A549 (cell line): ENCODE measurements at regions not wholly inside any gene's neighbourhood (a gene's known extent, or its start where the extent isn't known, plus 50 kb on each side); places are given as distances from the start of the nearest gene placed in this dataset.
"Not testable (repeated sequence)": the region's sequence is repeated elsewhere in the genome, so short reads cannot be mapped to it uniquely, and the experiment has no call there.

Experiments used
- ATAC-seq, 2 experiments: fragments of 200-7000 bp in 1 of 2; fragments of >200 bp in 1 of 2; cut with Nextera tagmentation in 1 of 2; cut with Tn5 transposase in 1 of 2; 3 replicates each; pipeline versions ENCODE4 v1.8.0 to v1.9.1; 2018 to 2020; ENCODE audit warnings: mild to moderate bottlenecking in 1 of 2, moderate library complexity in 1 of 2
- CTCF ChIA-PET: fragments of 300-600 bp; sonication (Branson Sonifier 250); formaldehyde crosslinking; extraction: SDS; loops from one replicate; lab custom pipeline; 2021; ENCODE audit warnings: antibody characterized with exemption, inconsistent platforms; lab: Yijun Ruan, JAX
- POLR2A ChIA-PET: fragments of 350-600 bp; formaldehyde crosslinking; extraction: SDS; loops from one replicate; lab custom pipeline; 2021; ENCODE audit warnings: antibody characterized with exemption, inconsistent platforms; lab: Yijun Ruan, JAX
- DNase-seq, 2 experiments: peaks; one replicate each; pipeline versions ENCODE4 v3.0.0 to v3.0.0-alpha.2; 2011 to 2016; ENCODE audit warnings: low read depth in 1 of 2, low spot score in 1 of 2
- FAIRE-seq: peaks from 2 replicates; lab custom pipeline; 2011; peaks lifted over from hg19 to GRCh38; lab: Jason Lieb, UNC
- H3K27ac ChIP-seq, 2 experiments: fragments of >200 bp; sonication (Bioruptor Twin); formaldehyde crosslinking; 3 replicates each; pipeline ENCODE4 v1.5.1; 2016 to 2017
- H3K4me1 ChIP-seq: fragments of >200 bp; sonication (Bioruptor Twin); formaldehyde crosslinking; 3 replicates; pipeline ENCODE4 v1.6.1; 2016
- H3K4me2 ChIP-seq: fragments of >200 bp; sonication (Bioruptor Twin); formaldehyde crosslinking; 3 replicates; pipeline ENCODE4 v1.6.1; 2016
- H3K4me3 ChIP-seq: fragments of >200 bp; sonication (Bioruptor Twin); formaldehyde crosslinking; 3 replicates; pipeline ENCODE4 v1.5.1; 2016
- H3K9me3 ChIP-seq: fragments of >200 bp; sonication (Bioruptor Twin); formaldehyde crosslinking; 3 replicates; pipeline ENCODE4 v1.6.1; 2016
- CBX8 ChIP-seq: fragments of 200-600 bp; sonication (generic); IDR thresholded peaks from 2 replicates; pipeline ENCODE4 v1.6.1; 2016
- CHD4 ChIP-seq: fragments of 200-600 bp; sonication (generic); IDR thresholded peaks from 2 replicates; pipeline ENCODE4 v1.6.1; 2016; ENCODE audit warnings: antibody characterized with exemption, mild to moderate bottlenecking, borderline replicate concordance
- E2F6 ChIP-seq: IDR thresholded peaks from 2 replicates; pipeline ENCODE4 v1.6.1; 2012; ENCODE audit warnings: low read depth, borderline replicate concordance
- EHF ChIP-seq: fragments of 250-450 bp; sonication (Bioruptor Pico); IDR thresholded peaks from 2 replicates; pipeline ENCODE4 v1.5.0; 2020; ENCODE audit warnings: mild to moderate bottlenecking
- ELK1 ChIP-seq: fragments of 150-350 bp; IDR thresholded peaks from 2 replicates; pipeline ENCODE4 v1.6.1; 2014; ENCODE audit warnings: low read depth, mild to moderate bottlenecking, low read length
- FOSL2 ChIP-seq, 2 experiments: fragments of 450-650 bp in 1 of 2; fragments of >200 bp in 1 of 2; sonication (Bioruptor Twin) in 1 of 2; formaldehyde crosslinking; IDR thresholded peaks; 2 replicates each; pipeline versions ENCODE4 v1.5.0 to v1.6.1; 2016 to 2020; ENCODE audit warnings: mild to moderate bottlenecking in 1 of 2, moderate library complexity in 1 of 2
- FOXS1 ChIP-seq: fragments of 250-450 bp; sonication (Bioruptor Pico); IDR thresholded peaks from 2 replicates; pipeline ENCODE4 v1.5.0; 2020; ENCODE audit warnings: mild to moderate bottlenecking, moderate library complexity
- GATA3 ChIP-seq: IDR thresholded peaks from 2 replicates; pipeline ENCODE4 v1.6.1; 2012; ENCODE audit warnings: borderline replicate concordance
- HMGXB4 ChIP-seq: fragments of 250-450 bp; sonication (Bioruptor Pico); IDR thresholded peaks from 2 replicates; pipeline ENCODE4 v1.5.0; 2021; ENCODE audit warnings: mild to moderate bottlenecking, moderate library complexity, borderline replicate concordance
- JUN ChIP-seq, 2 experiments: fragments of >200 bp; sonication (Bioruptor Twin); formaldehyde crosslinking; IDR thresholded peaks; 2 replicates in 1 of 2; 3 replicates in 1 of 2; pipeline ENCODE4 v1.6.1; 2016 to 2017
- JUNB ChIP-seq: fragments of >200 bp; sonication (Bioruptor Twin); formaldehyde crosslinking; IDR thresholded peaks from 2 replicates; pipeline ENCODE4 v1.6.1; 2016
- KDM1A ChIP-seq: fragments of 200-600 bp; sonication (generic); IDR thresholded peaks from 2 replicates; pipeline ENCODE4 v1.6.1; 2016; ENCODE audit warnings: low read depth, mild to moderate bottlenecking
- MAFK ChIP-seq: fragments of 450-650 bp; IDR thresholded peaks from 2 replicates; pipeline ENCODE4 v1.6.1; 2014; ENCODE audit not compliant: partially characterized antibody
- MAZ ChIP-seq: fragments of 150-350 bp; IDR thresholded peaks from 2 replicates; pipeline ENCODE4 v1.6.1; 2014; ENCODE audit warnings: antibody characterized with exemption, low read depth, low read length, borderline replicate concordance
- NFE2L2 ChIP-seq: fragments of 150-350 bp; conservative IDR thresholded peaks from 2 replicates; pipeline ENCODE4 v1.6.1; 2014; ENCODE audit warnings: low read length
- NPAS2 ChIP-seq: fragments of 250-450 bp; sonication (Bioruptor Pico); IDR thresholded peaks from 2 replicates; pipeline ENCODE4 v1.8.0; 2022; ENCODE audit warnings: mild to moderate bottlenecking, moderate library complexity, borderline replicate concordance
- NR3C1 ChIP-seq: fragments of >200 bp; sonication (Bioruptor Twin); formaldehyde crosslinking; IDR thresholded peaks from 3 replicates; pipeline ENCODE4 v1.6.1; 2017
- POLR2A ChIP-seq: IDR thresholded peaks from 2 replicates; pipeline ENCODE4 v1.6.1; 2012; ENCODE audit warnings: mild to moderate bottlenecking, low read length
- RAD21 ChIP-seq, 2 experiments: fragments of >200 bp in 1 of 2; sonication (Bioruptor Twin) in 1 of 2; formaldehyde crosslinking in 1 of 2; IDR thresholded peaks in 1 of 2; conservative IDR thresholded peaks in 1 of 2; 2 replicates in 1 of 2; 3 replicates in 1 of 2; pipeline ENCODE4 v1.6.1; 2012 to 2018; ENCODE audit warnings: inconsistent platforms in 1 of 2
- RARB ChIP-seq: fragments of 250-450 bp; sonication (Bioruptor Pico); IDR thresholded peaks from 2 replicates; pipeline ENCODE4 v1.8.0; 2021; ENCODE audit warnings: mild to moderate bottlenecking, moderate library complexity
- RCOR1 ChIP-seq: fragments of 150-350 bp; IDR thresholded peaks from 2 replicates; pipeline ENCODE4 v1.6.1; 2014; ENCODE audit warnings: antibody characterized with exemption, low read length, low read depth
- RFX5 ChIP-seq: fragments of 450-650 bp; IDR thresholded peaks from 2 replicates; pipeline ENCODE4 v1.7.1; 2014; ENCODE audit warnings: antibody characterized with exemption, mild to moderate bottlenecking, moderate library complexity
- SREBF2 ChIP-seq: fragments of 450-650 bp; IDR thresholded peaks from 2 replicates; pipeline ENCODE4 v1.6.1; 2014; ENCODE audit warnings: mild to moderate bottlenecking, moderate library complexity
- TP53 ChIP-seq: fragments of 250-450 bp; sonication (Bioruptor Pico); IDR thresholded peaks from 2 replicates; pipeline ENCODE4 v1.5.0; 2021; ENCODE audit warnings: mild to moderate bottlenecking, moderate library complexity
- ZC3H11A ChIP-seq: fragments of 450-650 bp; IDR thresholded peaks from 2 replicates; pipeline ENCODE4 v1.6.1; 2014; ENCODE audit warnings: antibody characterized with exemption, mild to moderate bottlenecking
- ZFP36 ChIP-seq: fragments of 450-650 bp; IDR thresholded peaks from 2 replicates; pipeline ENCODE4 v1.6.1; 2014; ENCODE audit warnings: borderline replicate concordance; ENCODE audit not compliant: partially characterized antibody
- ZNF302 ChIP-seq: fragments of 250-450 bp; sonication (Bioruptor Pico); IDR thresholded peaks from 2 replicates; pipeline ENCODE4 v1.9.0; 2021; ENCODE audit warnings: inconsistent platforms, mild to moderate bottlenecking, moderate library complexity
- WGBS: methylation state at CpG from one replicate; pipeline ENCODE4 v1.1.6; 2017; ENCODE audit errors: missing lambda C conversion rate; 5-methylcytosine and 5-hydroxymethylcytosine counted together

GRCh38 chrX:138845786-138846185, 134.3 kb upstream of the FGF13 start:
- FAIRE-seq = no peak
- H3K9me3 ChIP-seq = no peaks in the 10 kb centered on the region
- no peaks in the 10 kb centered on the region for H3K4me1 ChIP-seq
- 0% methylated on average over 3 of the region's 3 CpGs for WGBS
- TF ChIP-seq HMGXB4 (no peak), ZNF302 (no peak), SREBF2 (no peak), NFE2L2 (no peak), JUN (IDR thresholded peaks at IDR 0.05) (no peak), POLR2A (no peak), GATA3 (no peak), FOSL2 (IDR thresholded peaks at IDR 0.05) (no peak), FOSL2 (CRISPR knock-in tag; IDR thresholded peaks at IDR 0.05) (no peak), CBX8 (no peak), FOXS1 (CRISPR knock-in tag) (no peak), ELK1 (no peak), TP53 (CRISPR knock-in tag) (no peak), ZC3H11A (no peak), CHD4 (no peak)
- no peak overlapping the region for H3K4me2 ChIP-seq
- ChIA-PET POLR2A (no interaction called here), CTCF (no interaction called here)
- H3K4me3 ChIP-seq = no peak overlapping the region
- DNase-seq = no peak
- no peak for ATAC-seq
- H3K27ac ChIP-seq = no peak overlapping the region

- H3K4me3 ChIP-seq, POLR2A ChIA-PET, H3K4me2 ChIP-seq, DNase-seq, FAIRE-seq, ATAC-seq, H3K27ac ChIP-seq, H3K9me3 ChIP-seq, H3K4me1 ChIP-seq: not testable (repeated sequence)
- CTCF ChIA-PET = interaction anchor here (1.4 kb wide), 1 partner anchor 17 kb away, joined by 4 read pairs; no protein-coding TSS in a partner anchor
- 0% methylated on average over 1 of the region's 1 CpG for WGBS
These were observed 95.9 kb upstream of the FGF13 start for GRCh38 chrX:138807400-138807799.

GRCh38 chrX:138794246-138794645, 82.7 kb upstream of the FGF13 start:
- Histone ChIP-seq H3K4me2 (no peak overlapping the region), H3K4me1 (no peaks in the 10 kb centered on the region), H3K4me3 (no peak overlapping the region), H3K27ac (no peak overlapping the region), H3K9me3 (no peaks in the 10 kb centered on the region)
- TF ChIP-seq MAFK (peak; percentile 7), SREBF2 (no peak)
- WGBS = 75% methylated on average over 1 of the region's 1 CpG
- DNase-seq (no peak), FAIRE-seq (peak; percentile 67), ATAC-seq (no peak)
- POLR2A ChIA-PET = no interaction called here
- CTCF ChIA-PET = no interaction called here

GRCh38 chrX:138791551-138791950, 80.0 kb upstream of the FGF13 start:
- ChIA-PET POLR2A (no interaction called here), CTCF (interaction anchor here (1.3 kb wide), 1 partner anchor 16 kb away, joined by 3 read pairs; no protein-coding TSS in a partner anchor)
- ATAC-seq (no peak), FAIRE-seq (no peak), DNase-seq (no peak)
- no peaks in the 10 kb centered on the region for H3K9me3 ChIP-seq
- no peak overlapping the region for H3K27ac ChIP-seq
- no peaks in the 10 kb centered on the region for H3K4me1 ChIP-seq
- H3K4me2 ChIP-seq = no peak overlapping the region
- TF ChIP-seq RARB (no peak), KDM1A (no peak), ELK1 (no peak), RAD21 (conservative IDR thresholded peaks at IDR 0.05 in 1 of 2, IDR thresholded peaks at IDR 0.05 in 1 of 2) (no peak), E2F6 (no peak), RFX5 (no peak), SREBF2 (no peak), RCOR1 (no peak), NR3C1 (no peak), FOSL2 (IDR thresholded peaks at IDR 0.05) (no peak), FOSL2 (CRISPR knock-in tag; IDR thresholded peaks at IDR 0.05) (no peak), NPAS2 (CRISPR knock-in tag) (no peak), GATA3 (no peak), ZFP36 (no peak), ZC3H11A (no peak), JUNB (no peak), MAZ (no peak), EHF (CRISPR knock-in tag) (no peak)
- H3K4me3 ChIP-seq = no peak overlapping the region
- WGBS = 0% methylated on average over 1 of the region's 1 CpG
